Stimulated activated CD4-positive, alpha-beta T cell treated with anti-CD3 and anti-CD28 coated beads, Interleukin-2, amount 100 ng/mL, for 48 hours (primary cell): ENCODE measurements at regions not wholly inside any gene's neighbourhood (a gene's known extent, or its start where the extent isn't known, plus 50 kb on each side); places are given as distances from the start of the nearest gene placed in this dataset.
"Not testable (repeated sequence)": the region's sequence is repeated elsewhere in the genome, so short reads cannot be mapped to it uniquely, and the experiment has no call there.

Source experiments
- DNase-seq, 2 donors: peaks; one replicate each; pipeline ENCODE4 v3.0.0-alpha.2; 2020

- DNase-seq: no peak
Observed at GRCh38 chr4:107388736-107389274, 331.2 kb downstream of the PAPSS1 start.

DNA sequence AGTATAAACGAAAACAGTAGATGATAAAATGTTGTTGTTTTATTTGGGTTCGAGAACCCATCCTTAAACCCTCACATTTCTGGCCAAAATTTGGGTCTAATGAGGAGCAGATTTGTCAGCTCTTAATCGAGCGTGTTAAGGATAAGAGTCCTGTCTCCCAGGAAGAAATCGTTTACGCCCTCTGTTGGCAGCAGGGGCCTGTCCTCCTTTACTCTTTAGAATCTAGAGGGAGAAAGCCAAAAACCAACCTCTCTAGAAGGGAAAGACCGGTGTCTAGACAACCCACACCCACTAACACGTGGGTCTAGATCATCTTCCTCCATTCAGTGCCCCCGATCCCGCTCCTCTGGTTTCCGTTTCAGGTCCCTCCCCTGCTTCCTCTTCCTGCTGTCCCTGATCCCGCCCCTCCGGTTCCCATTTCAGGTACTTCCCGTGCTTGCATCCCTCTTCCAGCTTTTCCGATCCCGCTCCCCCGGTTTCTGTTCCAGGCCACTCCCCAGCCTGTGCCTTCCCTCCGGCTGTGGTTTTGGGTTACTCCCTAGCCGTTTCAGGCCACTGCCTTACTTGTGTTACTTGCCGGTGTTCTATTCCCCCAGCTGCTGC lies 339.1 kb downstream of the PAPSS1 start:
- DNase-seq: no peak

GRCh38 chr4:107380190-107380589 lies 339.8 kb downstream of the PAPSS1 start:
- DNase-seq: no peak

GRCh38 chr4:107379054-107379869 lies 340.8 kb downstream of the PAPSS1 start:
- DNase-seq: no peak

- DNase-seq: no peak
Observed at GRCh38 chr4:107376293-107376692, 340.2 kb upstream of the DKK2 start.

DNA sequence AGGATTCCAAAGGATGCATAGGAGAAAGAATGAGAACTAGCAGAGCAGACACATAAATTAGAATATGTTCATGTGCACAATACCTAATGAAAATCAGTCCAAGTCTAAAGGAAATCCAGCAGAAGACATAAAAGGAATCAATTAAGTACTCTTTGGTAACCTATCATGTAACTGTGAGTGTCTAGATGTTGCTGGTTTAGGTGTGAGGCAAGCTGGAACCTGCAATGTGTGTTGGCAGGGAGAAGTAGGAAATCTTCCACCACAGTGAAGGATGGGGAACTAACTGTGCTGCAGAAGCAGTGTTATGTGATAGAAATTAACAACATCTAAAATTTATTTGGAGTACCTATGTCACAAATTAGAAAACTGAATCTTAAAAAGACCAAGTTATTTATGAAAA lies 330.8 kb upstream of the DKK2 start:
- no peak for DNase-seq

GRCh38 chr4:107366016-107366735 lies 330.1 kb upstream of the DKK2 start:
- DNase-seq: no peak

GRCh38 chr4:107363125-107363524 lies 327.0 kb upstream of the DKK2 start:
- no peak for DNase-seq

DNA sequence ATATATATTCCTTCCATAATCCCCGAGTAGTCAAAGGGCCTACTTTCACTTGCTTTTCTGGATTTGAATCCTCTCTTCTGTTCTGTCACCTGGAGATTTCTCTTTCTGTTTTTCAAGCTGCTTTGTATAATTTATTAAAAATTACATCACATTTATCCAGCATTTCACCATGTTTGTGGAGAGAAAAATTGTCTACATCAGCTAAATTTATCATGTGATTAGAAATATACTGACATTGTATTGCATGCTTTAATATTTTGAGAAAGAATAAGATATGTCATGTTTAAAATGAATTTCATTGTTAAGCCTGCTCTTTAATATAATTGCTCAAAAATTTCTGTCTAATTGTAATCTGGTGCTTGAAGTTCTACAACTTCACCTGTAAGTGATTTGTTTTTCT lies 323.1 kb upstream of the DKK2 start:
- DNase-seq: no peak

DNA sequence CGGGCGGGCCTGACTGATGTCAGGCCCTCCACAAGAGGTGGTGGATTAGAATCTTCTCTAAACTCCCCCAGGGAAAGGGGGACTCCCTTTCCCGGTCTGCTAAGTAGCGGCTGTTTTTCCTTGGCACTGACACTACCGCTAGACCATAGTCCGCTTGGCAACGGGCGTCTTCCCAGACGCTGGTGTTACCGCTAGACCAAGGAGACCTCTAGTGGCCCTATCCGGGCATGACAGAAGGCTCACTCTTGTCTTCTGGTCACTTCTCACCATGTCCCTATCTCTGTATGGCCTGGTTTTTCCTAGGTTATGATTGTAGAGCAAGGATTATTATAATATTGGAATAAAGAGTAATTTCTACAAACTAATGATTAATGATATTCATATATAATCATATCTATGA lies 318.2 kb upstream of the DKK2 start:
- not testable (repeated sequence) for DNase-seq

GRCh38 chr4:107351196-107351595 lies 315.1 kb upstream of the DKK2 start:
- DNase-seq: no peak

DNA sequence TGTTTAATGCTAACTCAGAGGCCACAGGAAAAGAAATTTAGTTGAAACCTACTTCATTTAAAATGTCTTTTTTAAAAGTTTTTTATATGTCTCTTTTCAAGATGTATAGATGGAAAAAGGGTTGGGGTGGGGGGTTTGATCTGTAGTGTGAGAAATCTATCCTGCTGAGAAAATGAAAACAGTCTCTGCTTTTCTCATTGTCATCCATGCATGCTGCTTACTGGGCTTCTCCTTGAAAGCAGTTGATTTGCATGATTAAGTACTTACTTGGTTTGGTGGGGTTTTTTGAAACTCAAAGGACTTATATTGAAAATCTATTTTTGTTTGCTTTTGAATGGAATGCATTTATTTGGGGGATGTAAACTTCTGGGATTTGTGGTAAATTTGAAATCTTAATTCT lies 313.6 kb upstream of the DKK2 start:
- DNase-seq: no peak

DNA sequence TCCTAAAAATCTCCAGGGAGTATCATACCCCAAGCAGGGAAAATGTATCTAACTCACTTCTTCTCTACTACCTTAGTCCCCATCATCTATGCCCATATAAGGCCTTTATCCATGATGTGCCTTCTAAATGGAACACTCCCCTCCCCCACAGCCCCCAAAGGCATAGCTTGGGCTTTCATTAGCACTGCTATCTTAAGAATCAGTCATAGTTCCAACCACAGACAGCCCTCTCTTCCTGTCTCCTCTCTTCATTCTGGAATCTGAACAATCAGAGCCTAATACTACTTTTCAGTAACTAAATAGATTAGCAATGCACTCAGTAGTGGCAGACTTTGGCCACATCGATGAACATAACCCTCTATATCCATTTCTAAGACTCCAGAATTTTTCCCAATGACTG lies 313.2 kb upstream of the DKK2 start:
- no peak for DNase-seq

- DNase-seq: no peak
Observed at GRCh38 chr4:107348188-107349050, 312.3 kb upstream of the DKK2 start.

DNA sequence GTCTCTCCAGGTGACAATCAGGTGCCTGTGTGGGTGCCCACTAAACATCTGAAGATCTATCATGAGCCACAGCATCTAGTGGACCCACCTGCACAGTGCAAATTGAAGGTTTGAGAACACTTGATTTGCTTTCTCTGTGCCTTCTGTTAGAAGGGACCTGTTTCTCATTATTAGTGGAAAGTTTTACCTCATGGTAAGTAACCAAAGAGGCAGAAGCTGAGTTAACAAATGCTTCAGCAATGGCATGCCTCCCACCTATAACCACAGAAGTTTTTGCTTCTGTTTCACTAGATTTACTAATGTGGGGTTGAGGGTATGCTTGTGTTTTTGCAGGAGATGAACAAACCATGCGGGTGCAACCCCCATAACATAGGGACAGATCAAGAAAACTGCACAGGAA lies 297.4 kb upstream of the DKK2 start:
- no peak for DNase-seq

DNA sequence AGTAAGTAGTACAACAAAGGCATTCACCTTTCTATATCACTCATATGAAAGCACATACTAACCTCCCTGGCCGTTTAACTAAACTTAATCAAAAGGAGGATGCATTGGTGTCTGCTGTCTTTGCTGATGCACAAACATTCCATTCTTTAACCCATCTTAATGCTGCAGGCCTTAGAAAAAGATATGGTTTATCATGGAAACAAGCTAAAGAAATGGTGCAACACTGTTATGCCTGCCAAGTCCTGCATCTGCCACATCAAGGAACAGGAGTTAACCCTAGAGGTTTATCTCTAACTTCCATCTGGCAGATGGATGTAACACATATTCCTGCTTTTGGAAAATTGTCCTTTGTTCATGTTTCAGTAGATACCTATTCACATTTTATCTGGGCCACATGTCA lies 296.5 kb upstream of the DKK2 start:
- not testable (repeated sequence) for DNase-seq

DNA sequence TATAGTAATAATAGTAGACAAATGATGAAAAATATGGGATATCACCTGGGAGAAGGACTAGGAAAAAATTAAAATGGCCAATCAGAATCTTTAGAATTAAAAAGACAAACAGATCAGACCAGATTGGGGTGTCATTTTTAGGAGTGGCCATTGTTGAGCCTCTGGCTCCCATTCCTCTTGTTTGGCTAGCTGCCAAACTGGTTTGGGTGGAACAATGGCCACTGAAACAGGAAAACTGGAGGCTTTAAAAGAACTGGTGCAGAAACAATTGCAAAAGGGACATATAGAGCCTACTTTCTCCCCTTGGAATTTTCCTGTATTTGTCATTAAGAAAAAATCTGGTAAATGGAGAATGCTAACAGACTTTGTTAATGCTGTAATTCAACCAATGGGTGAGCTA lies 294.8 kb upstream of the DKK2 start:
- no peak for DNase-seq

GRCh38 chr4:107319386-107319785 lies 283.3 kb upstream of the DKK2 start:
- DNase-seq: no peak

GRCh38 chr4:107318078-107318477 lies 282.0 kb upstream of the DKK2 start:
- no peak for DNase-seq

DNA sequence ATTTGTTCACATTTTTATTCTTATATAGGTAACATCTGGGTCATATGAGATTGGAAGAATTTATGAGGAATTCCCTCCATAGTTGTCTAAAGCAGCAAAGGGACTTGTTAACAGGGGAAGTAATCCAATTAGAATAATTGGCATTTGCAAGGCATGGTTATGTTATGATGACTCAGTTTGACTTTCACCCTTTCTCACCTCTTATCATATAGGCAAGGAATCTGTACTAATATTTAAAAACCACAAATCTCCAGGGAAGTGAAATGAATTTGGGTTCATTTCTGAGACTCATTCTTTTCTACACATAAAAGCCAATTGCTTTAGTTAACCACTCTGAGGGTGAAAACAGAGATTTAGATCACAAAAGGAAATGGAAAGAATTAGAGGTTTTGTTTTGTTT lies 281.5 kb upstream of the DKK2 start:
- no peak for DNase-seq

GRCh38 chr4:107315584-107315983 lies 279.5 kb upstream of the DKK2 start:
- no peak for DNase-seq

DNA sequence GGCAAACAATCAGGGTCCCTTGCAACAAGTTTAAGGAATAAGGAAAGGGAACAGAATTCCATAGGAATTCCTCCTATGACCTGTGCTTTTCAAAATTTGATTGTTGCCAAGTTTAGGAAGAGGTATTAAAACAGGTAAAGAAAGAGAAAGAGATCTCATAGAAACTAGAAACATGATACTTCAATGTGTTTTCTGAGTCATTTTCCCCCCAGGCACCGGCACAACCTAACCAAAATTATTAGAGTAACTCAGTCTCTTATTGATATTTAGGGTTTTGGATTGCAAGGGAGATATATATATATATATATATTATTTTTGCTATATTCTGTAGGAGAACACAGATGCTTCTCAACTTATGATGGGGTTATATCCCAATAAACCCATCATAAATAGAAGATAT lies 278.0 kb upstream of the DKK2 start:
- DNase-seq: no peak

- no peak for DNase-seq
Observed at GRCh38 chr4:107312366-107312765, 276.3 kb upstream of the DKK2 start.
